ENCODE measurements at regions not wholly inside any gene's neighbourhood (a gene's known extent, or its start where the extent isn't known, plus 50 kb on each side); places are given as distances from the start of the nearest gene placed in this dataset.

GRCh38 chr2:204486805-204487204 is 58.5 kb upstream of the PARD3B start:
- TF ChIP-seq CTCF (IDR thresholded peaks at IDR 0.05) (no peak), POLR2A (IDR thresholded peaks at IDR 0.05) (no peak)

Data from lower leg skin (tissue), 3 donors.